Smooth muscle cell (in vitro differentiated cells): ENCODE measurements at regions not wholly inside any gene's neighbourhood (a gene's known extent, or its start where the extent isn't known, plus 50 kb on each side); places are given as distances from the start of the nearest gene placed in this dataset.

Source experiments
- DNase-seq: peaks from one replicate; lab custom pipeline; 2025; ENCODE audit not compliant: unreplicated experiment; lab: John Stamatoyannopoulos, UW
- H2AFZ ChIP-seq: fragments of 200-600 bp; sonication (generic); 2 replicates; pipeline ENCODE4 v1.6.0; 2016; ENCODE audit warnings: antibody characterized with exemption, low read depth, mild to moderate bottlenecking
- H3F3A ChIP-seq: fragments of 200-600 bp; sonication (generic); 2 replicates; pipeline ENCODE4 v1.6.0; 2017; ENCODE audit warnings: antibody characterized with exemption, low read depth
- H3K27ac ChIP-seq: fragments of 200-600 bp; sonication (generic); 2 replicates; pipeline ENCODE4 v1.5.1; 2016; ENCODE audit warnings: low read depth, mild to moderate bottlenecking
- H3K27me3 ChIP-seq: fragments of 200-600 bp; sonication (generic); 2 replicates; pipeline ENCODE4 v1.6.1; 2016; ENCODE audit warnings: low read depth, mild to moderate bottlenecking
- H3K36me3 ChIP-seq: fragments of 200-600 bp; sonication (generic); 2 replicates; pipeline ENCODE4 v1.5.1; 2016; ENCODE audit warnings: low read depth
- H3K4me1 ChIP-seq: fragments of 200-600 bp; sonication (generic); 2 replicates; pipeline ENCODE4 v1.5.1; 2016; ENCODE audit warnings: low read depth
- H3K4me2 ChIP-seq: fragments of 200-600 bp; sonication (generic); 2 replicates; pipeline ENCODE4 v1.6.0; 2016; ENCODE audit warnings: mild to moderate bottlenecking
- H3K4me3 ChIP-seq: fragments of 200-600 bp; sonication (generic); 2 replicates; pipeline ENCODE4 v1.5.1; 2016; ENCODE audit warnings: mild to moderate bottlenecking
- H3K79me2 ChIP-seq: fragments of 200-600 bp; sonication (generic); 2 replicates; pipeline ENCODE4 v1.6.0; 2016; ENCODE audit warnings: low read depth, mild to moderate bottlenecking
- H3K9ac ChIP-seq: fragments of 200-600 bp; sonication (generic); 2 replicates; pipeline ENCODE4 v1.6.0; 2016; ENCODE audit warnings: low read depth
- H3K9me3 ChIP-seq: fragments of 200-600 bp; sonication (generic); replicated peaks from 2 replicates; pipeline ENCODE4 v1.5.1; 2016; ENCODE audit warnings: low read depth
- H4K20me1 ChIP-seq: fragments of 200-600 bp; sonication (generic); 2 replicates; pipeline ENCODE4 v1.6.0; 2016; ENCODE audit warnings: low read depth
- CTCF ChIP-seq: fragments of 200-600 bp; sonication (generic); IDR thresholded peaks from 2 replicates; pipeline ENCODE4 v1.5.1; 2017; ENCODE audit warnings: borderline replicate concordance, mild to moderate bottlenecking, antibody characterized with exemption; ENCODE audit not compliant: insufficient read depth, poor library complexity, severe bottlenecking
- WGBS: methylation state at CpG from one replicate; pipeline ENCODE4 v1.1.7; 2016; ENCODE audit warnings: low lambda C conversion rate; 5-methylcytosine and 5-hydroxymethylcytosine counted together

DNA sequence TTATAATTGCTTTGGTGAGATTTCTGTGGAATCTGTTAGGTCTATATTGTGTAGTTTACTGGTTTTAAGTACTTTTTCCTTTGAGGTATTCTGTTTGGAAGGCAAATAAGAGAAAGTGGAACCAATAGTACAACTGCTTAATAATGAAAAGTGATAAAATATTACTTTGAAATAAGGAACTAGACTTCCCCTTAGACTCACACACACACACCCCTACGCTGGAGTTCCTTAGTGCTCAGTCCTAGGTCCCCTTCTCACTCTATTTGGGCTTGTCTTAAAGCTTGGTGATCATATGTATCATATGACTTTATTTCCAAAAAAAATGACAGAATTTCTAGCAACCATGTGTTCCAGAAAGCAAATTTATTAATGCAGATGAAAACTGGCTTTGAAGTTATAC, 494.0 kb upstream of the TGFBR2 start:
- no peak for TF ChIP-seq CTCF
- H3K27ac ChIP-seq: no peak overlapping the region
- H3K9ac ChIP-seq: no peak overlapping the region
- no peaks in the 10 kb centered on the region for H4K20me1 ChIP-seq
- H3K27me3 ChIP-seq: no peaks in the 10 kb centered on the region
- H3F3A ChIP-seq: no peaks in the 10 kb centered on the region
- H3K4me3 ChIP-seq: no peak overlapping the region
- WGBS: 80% methylated on average over 1 of the region's 1 CpG
- H3K36me3 ChIP-seq: no peaks in the 10 kb centered on the region
- H3K9me3 ChIP-seq: no peaks in the 10 kb centered on the region
- no peaks in the 10 kb centered on the region for H3K79me2 ChIP-seq
- no peaks in the 10 kb centered on the region for H3K4me1 ChIP-seq
- H3K4me2 ChIP-seq: no peak overlapping the region
- H2AFZ ChIP-seq: no peak overlapping the region
- no peak for DNase-seq

DNA sequence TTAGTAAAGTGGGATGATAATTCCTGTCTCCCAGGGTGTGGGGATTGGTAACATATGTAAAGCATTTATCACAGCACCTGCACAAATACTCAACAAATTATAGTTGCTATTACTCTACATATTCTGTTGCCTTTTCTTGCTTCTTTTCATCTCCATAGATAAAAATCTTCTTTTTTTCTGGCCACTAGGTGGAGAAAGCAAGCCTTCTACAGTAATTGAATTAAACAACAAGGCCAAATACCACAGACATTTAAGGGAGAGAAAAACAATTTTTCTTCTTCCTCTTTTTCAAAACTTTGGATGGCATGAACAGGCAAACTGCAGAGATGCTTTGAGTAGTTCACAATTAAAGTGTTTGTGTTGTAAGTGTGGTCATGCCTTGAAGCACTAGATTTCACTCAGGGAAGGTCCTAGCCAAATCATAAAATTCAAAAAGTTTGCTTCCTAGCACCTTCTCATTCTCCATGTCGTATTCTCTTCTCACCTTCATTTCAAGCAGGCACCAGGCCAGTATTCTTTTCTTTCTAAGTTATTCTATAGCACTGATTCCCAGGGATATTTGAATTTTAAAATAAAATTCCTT, 493.4 kb upstream of the TGFBR2 start:
- Histone ChIP-seq H3K79me2 (no peaks in the 10 kb centered on the region), H3K27me3 (no peaks in the 10 kb centered on the region), H4K20me1 (no peaks in the 10 kb centered on the region), H3K4me2 (no peak overlapping the region), H3K36me3 (no peaks in the 10 kb centered on the region), H3K4me3 (no peak overlapping the region), H3K27ac (no peak overlapping the region), H2AFZ (peak overlapping the region; percentile 69), H3K9me3 (no peaks in the 10 kb centered on the region), H3F3A (no peaks in the 10 kb centered on the region), H3K4me1 (no peaks in the 10 kb centered on the region), H3K9ac (no peak overlapping the region)
- DNase-seq: no peak
- WGBS: 77% methylated on average over 1 of the region's 1 CpG
- TF ChIP-seq CTCF: peak; percentile 56

GRCh38 chr3:30113906-30114305, 492.5 kb upstream of the TGFBR2 start:
- Histone ChIP-seq H3K4me2 (no peak overlapping the region), H3K27me3 (no peaks in the 10 kb centered on the region), H3K36me3 (no peaks in the 10 kb centered on the region), H2AFZ (no peak overlapping the region), H3K4me1 (no peaks in the 10 kb centered on the region), H3K9ac (no peak overlapping the region), H3K27ac (no peak overlapping the region), H3K4me3 (no peak overlapping the region), H3K9me3 (no peaks in the 10 kb centered on the region), H4K20me1 (no peaks in the 10 kb centered on the region), H3F3A (no peaks in the 10 kb centered on the region), H3K79me2 (no peaks in the 10 kb centered on the region)
- no peak for DNase-seq
- no peak for TF ChIP-seq CTCF
- WGBS: 94% methylated on average over 3 of the region's 3 CpGs

GRCh38 chr3:30114918-30115317, 491.5 kb upstream of the TGFBR2 start:
- Histone ChIP-seq H3K36me3 (no peaks in the 10 kb centered on the region), H3K27ac (no peak overlapping the region), H2AFZ (no peak overlapping the region), H3K27me3 (no peaks in the 10 kb centered on the region), H3K79me2 (no peaks in the 10 kb centered on the region), H3K4me2 (no peak overlapping the region), H3K9ac (no peak overlapping the region), H4K20me1 (no peaks in the 10 kb centered on the region), H3K4me1 (no peaks in the 10 kb centered on the region), H3F3A (no peaks in the 10 kb centered on the region), H3K9me3 (no peaks in the 10 kb centered on the region), H3K4me3 (no peak overlapping the region)
- 93% methylated on average over 2 of the region's 2 CpGs for WGBS
- no peak for TF ChIP-seq CTCF
- no peak for DNase-seq
